Activated naive CD8-positive, alpha-beta T cell treated with anti-CD3 and anti-CD28 coated beads for 36 hours (primary cell): ENCODE measurements at regions not wholly inside any gene's neighbourhood (a gene's known extent, or its start where the extent isn't known, plus 50 kb on each side); places are given as distances from the start of the nearest gene placed in this dataset.

Source experiments
- DNase-seq: peaks from one replicate; pipeline ENCODE4 v3.0.0; 2021
- H3K27ac Mint-ChIP-seq: one replicate; pipeline ENCODE4 v1.8.0; 2022; ENCODE audit warnings: mild to moderate bottlenecking, moderate library complexity, mixed read lengths
- H3K27me3 Mint-ChIP-seq: one replicate; pipeline ENCODE4 v1.8.0; 2022; ENCODE audit warnings: mild to moderate bottlenecking, mixed read lengths
- H3K36me3 Mint-ChIP-seq: one replicate; pipeline ENCODE4 v1.8.0; 2021; ENCODE audit warnings: mild to moderate bottlenecking, mixed read lengths
- H3K4me1 Mint-ChIP-seq: one replicate; pipeline ENCODE4 v1.8.0; 2021; ENCODE audit warnings: mixed read lengths
- H3K4me3 Mint-ChIP-seq: one replicate; pipeline ENCODE4 v1.8.0; 2022; ENCODE audit warnings: mild to moderate bottlenecking, moderate library complexity, mixed read lengths
- H3K9me3 Mint-ChIP-seq: one replicate; pipeline ENCODE4 v1.8.0; 2022; ENCODE audit warnings: mixed read lengths

GRCh38 chr3:46102059-46102779 lies 74.9 kb upstream of the XCR1 start:
- H3K4me3 Mint-ChIP-seq: no peak overlapping the region
- no peak for DNase-seq
- peaks cover 10% of the 10 kb centered on the region for H3K36me3 Mint-ChIP-seq
- H3K4me1 Mint-ChIP-seq: peaks cover 29% of the 10 kb centered on the region
- no peak overlapping the region for H3K27ac Mint-ChIP-seq
- H3K9me3 Mint-ChIP-seq: peaks cover 6% of the 10 kb centered on the region
- H3K27me3 Mint-ChIP-seq: peaks cover 9% of the 10 kb centered on the region

GRCh38 chr3:46100812-46101211 lies 73.5 kb upstream of the XCR1 start:
- Mint-ChIP-seq H3K36me3 (peaks cover 10% of the 10 kb centered on the region), H3K4me3 (no peak overlapping the region), H3K4me1 (peaks cover 39% of the 10 kb centered on the region), H3K27me3 (peaks cover 4% of the 10 kb centered on the region), H3K9me3 (peaks cover 6% of the 10 kb centered on the region), H3K27ac (no peak overlapping the region)
- no peak for DNase-seq

- peak overlapping the region; percentile 42 for H3K4me3 Mint-ChIP-seq
- peaks cover 42% of the 10 kb centered on the region for H3K4me1 Mint-ChIP-seq
- H3K9me3 Mint-ChIP-seq: peaks cover 6% of the 10 kb centered on the region
- DNase-seq: peak; percentile 58
- H3K36me3 Mint-ChIP-seq: peaks cover 10% of the 10 kb centered on the region
- peak overlapping the region; percentile 92 for H3K27ac Mint-ChIP-seq
- peaks cover 12% of the 10 kb centered on the region for H3K27me3 Mint-ChIP-seq
These were observed 71.1 kb upstream of the XCR1 start for GRCh38 chr3:46098319-46098761.

- Mint-ChIP-seq H3K4me3 (peak overlapping the region; percentile 42), H3K4me1 (peaks cover 39% of the 10 kb centered on the region), H3K36me3 (peaks cover 10% of the 10 kb centered on the region), H3K9me3 (peaks cover 6% of the 10 kb centered on the region), H3K27ac (peak overlapping the region; percentile 92), H3K27me3 (peaks cover 13% of the 10 kb centered on the region)
- DNase-seq: peak; percentile 64
These were observed 70.5 kb upstream of the XCR1 start for GRCh38 chr3:46097691-46098241.

GRCh38 chr3:46096781-46097180 lies 69.5 kb upstream of the XCR1 start:
- Mint-ChIP-seq H3K9me3 (peaks cover 3% of the 10 kb centered on the region), H3K4me3 (no peak overlapping the region), H3K27ac (peak overlapping the region; percentile 92), H3K36me3 (peaks cover 6% of the 10 kb centered on the region), H3K4me1 (peaks cover 41% of the 10 kb centered on the region), H3K27me3 (peaks cover 18% of the 10 kb centered on the region)
- no peak for DNase-seq

GRCh38 chr3:46096336-46096735 lies 69.1 kb upstream of the XCR1 start:
- H3K36me3 Mint-ChIP-seq: peaks cover 2% of the 10 kb centered on the region

GRCh38 chr3:46095307-46095706 lies 68.0 kb upstream of the XCR1 start:
- H3K4me1 Mint-ChIP-seq: peaks cover 43% of the 10 kb centered on the region
- H3K36me3 Mint-ChIP-seq: peaks cover 2% of the 10 kb centered on the region

More at GRCh38 chr3:46096336-46096735, 69.1 kb upstream of the XCR1 start:
- no peak overlapping the region for H3K4me3 Mint-ChIP-seq
- peaks cover 1% of the 10 kb centered on the region for H3K9me3 Mint-ChIP-seq
- peak overlapping the region; percentile 11 for H3K27ac Mint-ChIP-seq
- DNase-seq: no peak
- peaks cover 41% of the 10 kb centered on the region for H3K4me1 Mint-ChIP-seq
- H3K27me3 Mint-ChIP-seq: peaks cover 23% of the 10 kb centered on the region

GRCh38 chr3:46094506-46094905 lies 67.2 kb upstream of the XCR1 start:
- H3K4me1 Mint-ChIP-seq: peaks cover 46% of the 10 kb centered on the region

More at GRCh38 chr3:46095307-46095706, 68.0 kb upstream of the XCR1 start:
- Mint-ChIP-seq H3K9me3 (no peaks in the 10 kb centered on the region), H3K27me3 (peaks cover 23% of the 10 kb centered on the region), H3K4me3 (no peak overlapping the region), H3K27ac (no peak overlapping the region)
- DNase-seq: no peak

GRCh38 chr3:46093966-46094365 lies 66.7 kb upstream of the XCR1 start:
- Mint-ChIP-seq H3K4me3 (no peak overlapping the region), H3K27me3 (peaks cover 19% of the 10 kb centered on the region), H3K27ac (no peak overlapping the region), H3K36me3 (no peaks in the 10 kb centered on the region), H3K4me1 (peaks cover 43% of the 10 kb centered on the region), H3K9me3 (no peaks in the 10 kb centered on the region)
- DNase-seq: no peak

More at GRCh38 chr3:46094506-46094905, 67.2 kb upstream of the XCR1 start:
- Mint-ChIP-seq H3K36me3 (no peaks in the 10 kb centered on the region), H3K9me3 (no peaks in the 10 kb centered on the region), H3K4me3 (no peak overlapping the region), H3K27ac (no peak overlapping the region), H3K27me3 (peaks cover 19% of the 10 kb centered on the region)
- DNase-seq: no peak

GRCh38 chr3:46093327-46093942 lies 66.2 kb upstream of the XCR1 start:
- H3K36me3 Mint-ChIP-seq: no peaks in the 10 kb centered on the region
- no peak for DNase-seq
- H3K9me3 Mint-ChIP-seq: no peaks in the 10 kb centered on the region
- H3K27me3 Mint-ChIP-seq: peaks cover 19% of the 10 kb centered on the region
- H3K27ac Mint-ChIP-seq: no peak overlapping the region
- peaks cover 37% of the 10 kb centered on the region for H3K4me1 Mint-ChIP-seq
- H3K4me3 Mint-ChIP-seq: no peak overlapping the region

GRCh38 chr3:46092702-46093080 lies 65.4 kb upstream of the XCR1 start:
- H3K9me3 Mint-ChIP-seq: no peaks in the 10 kb centered on the region
- no peak overlapping the region for H3K4me3 Mint-ChIP-seq
- DNase-seq: no peak
- H3K36me3 Mint-ChIP-seq: no peaks in the 10 kb centered on the region
- no peak overlapping the region for H3K27ac Mint-ChIP-seq
- H3K4me1 Mint-ChIP-seq: peaks cover 30% of the 10 kb centered on the region
- H3K27me3 Mint-ChIP-seq: peaks cover 19% of the 10 kb centered on the region

GRCh38 chr3:46091741-46092701 lies 64.7 kb upstream of the XCR1 start:
- Mint-ChIP-seq H3K36me3 (no peaks in the 10 kb centered on the region), H3K27me3 (peaks cover 19% of the 10 kb centered on the region), H3K4me3 (no peak overlapping the region), H3K4me1 (peaks cover 23% of the 10 kb centered on the region), H3K27ac (no peak overlapping the region), H3K9me3 (no peaks in the 10 kb centered on the region)
- DNase-seq: no peak

- H3K27ac Mint-ChIP-seq: no peak overlapping the region
- H3K4me1 Mint-ChIP-seq: peaks cover 15% of the 10 kb centered on the region
- DNase-seq: no peak
- no peaks in the 10 kb centered on the region for H3K9me3 Mint-ChIP-seq
- no peak overlapping the region for H3K4me3 Mint-ChIP-seq
- H3K36me3 Mint-ChIP-seq: no peaks in the 10 kb centered on the region
- peaks cover 19% of the 10 kb centered on the region for H3K27me3 Mint-ChIP-seq
These were observed 63.8 kb upstream of the XCR1 start for GRCh38 chr3:46091046-46091445.

GRCh38 chr3:46090161-46090591 lies 62.9 kb upstream of the XCR1 start:
- H3K27me3 Mint-ChIP-seq: peaks cover 17% of the 10 kb centered on the region
- H3K4me3 Mint-ChIP-seq: no peak overlapping the region
- peaks cover 14% of the 10 kb centered on the region for H3K4me1 Mint-ChIP-seq
- DNase-seq: no peak
- H3K9me3 Mint-ChIP-seq: no peaks in the 10 kb centered on the region
- H3K36me3 Mint-ChIP-seq: no peaks in the 10 kb centered on the region
- H3K27ac Mint-ChIP-seq: no peak overlapping the region
